Thyroid gland (tissue), 4 donors: ENCODE measurements at regions not wholly inside any gene's neighbourhood (a gene's known extent, or its start where the extent isn't known, plus 50 kb on each side); places are given as distances from the start of the nearest gene placed in this dataset.

Experiments
- DNase-seq, 2 donors: peaks; one replicate each; pipeline ENCODE4 v3.0.0-alpha.2; 2019
- H3K27ac ChIP-seq, 3 donors: fragments of 200-600 bp; sonication (generic); 1 replicate in 2 of 3; 2 replicates in 1 of 3; pipeline ENCODE4 v1.5.1; 2016 to 2019; ENCODE audit warnings: mild to moderate bottlenecking in 1 of 3, moderate library complexity in 1 of 3
- H3K27me3 ChIP-seq: fragments of 200-600 bp; sonication (generic); one replicate; pipeline ENCODE4 v1.5.1; 2019
- H3K36me3 ChIP-seq, 2 donors: fragments of 200-600 bp; sonication (generic); one replicate each; pipeline ENCODE4 v1.5.1; 2016 to 2019
- H3K4me1 ChIP-seq, 2 donors: fragments of 200-600 bp; sonication (generic); one replicate each; pipeline ENCODE4 v1.5.1; 2017 to 2019
- H3K4me3 ChIP-seq, 3 donors: fragments of 200-600 bp; sonication (generic); replicated peaks in 1 of 3; 1 replicate in 2 of 3; 2 replicates in 1 of 3; pipeline ENCODE4 v1.5.1; 2016; ENCODE audit warnings: mild to moderate bottlenecking in 1 of 3
- H3K9me3 ChIP-seq: fragments of 200-600 bp; sonication (generic); one replicate; pipeline ENCODE4 v1.5.1; 2017
- POLR2A ChIP-seq, 2 donors: fragments of 450-650 bp; IDR thresholded peaks; one replicate each; pipeline ENCODE4 v1.6.1; 2017; ENCODE audit warnings: antibody characterized with exemption in 2 of 2, mild to moderate bottlenecking in 2 of 2, moderate library complexity in 1 of 2
- WGBS, 2 donors: methylation state at CpG; one replicate each; pipeline ENCODE4 v1.1.5; 2017; 5-methylcytosine and 5-hydroxymethylcytosine counted together
- intact Hi-C: fragments of 100-400 bp; cut with DNase I; formaldehyde crosslinking; loops from one replicate; pipeline ENCODE4 v1.15.1; 2023
- TF ChIP-seq, protein P1 (sequence below), 6 experiments: fragments of 200-600 bp in 3 of 6; fragments of 450-650 bp in 3 of 6; sonication (generic) in 3 of 6; IDR thresholded peaks; one replicate each; pipeline ENCODE4 v1.5.1; 2016 to 2019; ENCODE audit warnings: antibody characterized with exemption in 6 of 6, mild to moderate bottlenecking in 2 of 6, inconsistent platforms in 1 of 6, moderate library complexity in 1 of 6

DNA sequence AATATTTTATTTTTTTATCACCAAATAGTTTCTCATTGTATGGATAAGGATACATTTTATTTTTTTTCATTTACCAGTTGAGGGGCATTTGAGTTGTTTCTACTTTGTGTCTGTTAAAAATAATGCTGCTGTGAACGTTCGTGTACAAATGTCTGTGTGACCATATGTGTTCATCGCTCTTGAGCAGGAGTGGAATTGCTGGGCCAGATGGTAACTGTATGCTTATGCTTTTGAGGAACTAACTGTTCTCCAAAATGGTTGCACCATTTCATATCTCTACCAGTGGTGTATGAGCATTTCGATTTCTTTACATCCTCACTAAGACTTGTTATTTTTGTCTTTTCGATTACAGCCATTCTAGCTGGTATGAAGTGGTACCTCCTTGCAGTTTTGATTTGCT is 212.5 kb upstream of the N4BP1 start:
- Histone ChIP-seq H3K27me3 (no peaks in the 10 kb centered on the region), H3K4me1 (no peaks in the 10 kb centered on the region), H3K9me3 (no peaks in the 10 kb centered on the region), H3K36me3 (no peaks in the 10 kb centered on the region), H3K4me3 (no peak overlapping the region), H3K27ac (no peak overlapping the region)
- TF ChIP-seq POLR2A (IDR thresholded peaks at IDR 0.05), result no peak
- TF ChIP-seq, protein P1, sequence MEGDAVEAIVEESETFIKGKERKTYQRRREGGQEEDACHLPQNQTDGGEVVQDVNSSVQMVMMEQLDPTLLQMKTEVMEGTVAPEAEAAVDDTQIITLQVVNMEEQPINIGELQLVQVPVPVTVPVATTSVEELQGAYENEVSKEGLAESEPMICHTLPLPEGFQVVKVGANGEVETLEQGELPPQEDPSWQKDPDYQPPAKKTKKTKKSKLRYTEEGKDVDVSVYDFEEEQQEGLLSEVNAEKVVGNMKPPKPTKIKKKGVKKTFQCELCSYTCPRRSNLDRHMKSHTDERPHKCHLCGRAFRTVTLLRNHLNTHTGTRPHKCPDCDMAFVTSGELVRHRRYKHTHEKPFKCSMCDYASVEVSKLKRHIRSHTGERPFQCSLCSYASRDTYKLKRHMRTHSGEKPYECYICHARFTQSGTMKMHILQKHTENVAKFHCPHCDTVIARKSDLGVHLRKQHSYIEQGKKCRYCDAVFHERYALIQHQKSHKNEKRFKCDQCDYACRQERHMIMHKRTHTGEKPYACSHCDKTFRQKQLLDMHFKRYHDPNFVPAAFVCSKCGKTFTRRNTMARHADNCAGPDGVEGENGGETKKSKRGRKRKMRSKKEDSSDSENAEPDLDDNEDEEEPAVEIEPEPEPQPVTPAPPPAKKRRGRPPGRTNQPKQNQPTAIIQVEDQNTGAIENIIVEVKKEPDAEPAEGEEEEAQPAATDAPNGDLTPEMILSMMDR (IDR thresholded peaks at IDR 0.05), result no peak
- no peak for DNase-seq
- intact Hi-C loops, result no loop called here
- 92% methylated on average over 5 of the region's 5 CpGs for WGBS, 2 donors

- intact Hi-C loops, result no loop called here
- Histone ChIP-seq H3K4me3 (no peak overlapping the region), H3K36me3 (no peaks in the 10 kb centered on the region), H3K4me1 (no peaks in the 10 kb centered on the region), H3K27me3 (no peaks in the 10 kb centered on the region), H3K27ac (no peak overlapping the region), H3K9me3 (no peaks in the 10 kb centered on the region)
- no peak for DNase-seq
- TF ChIP-seq, protein P1 (IDR thresholded peaks at IDR 0.05), result no peak
- no peak for TF ChIP-seq POLR2A (IDR thresholded peaks at IDR 0.05)
- 79 to 83% methylated on average over 2 of the region's 2 CpGs for WGBS, 2 donors
Measured at GRCh38 chr16:48820379-48820778, 210.4 kb upstream of the N4BP1 start.

DNA sequence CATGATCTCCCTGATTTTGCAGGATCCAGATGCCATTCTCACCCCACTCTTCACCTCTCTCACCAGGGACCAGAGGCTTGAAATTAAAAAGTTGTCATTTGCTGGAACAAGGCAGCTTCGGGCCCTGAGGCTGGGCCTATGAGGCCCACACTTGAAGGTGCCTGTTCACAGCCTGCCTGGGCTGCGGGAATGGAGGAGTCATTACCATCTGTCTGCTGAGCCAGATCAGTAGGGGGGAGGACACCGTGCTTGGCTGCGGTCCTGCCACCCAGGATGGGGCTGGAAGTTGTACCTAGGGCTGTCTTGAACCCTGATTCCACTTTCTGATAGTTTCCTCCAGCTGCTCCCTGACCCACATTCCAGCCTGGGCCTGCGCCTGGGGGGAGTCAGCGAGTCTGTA is 208.3 kb upstream of the N4BP1 start:
- Histone ChIP-seq H3K9me3 (no peaks in the 10 kb centered on the region), H3K4me1 (no peaks in the 10 kb centered on the region), H3K27me3 (no peaks in the 10 kb centered on the region), H3K27ac (no peak overlapping the region), H3K4me3 (no peak overlapping the region), H3K36me3 (no peaks in the 10 kb centered on the region)
- no peak for TF ChIP-seq POLR2A (IDR thresholded peaks at IDR 0.05)
- TF ChIP-seq, protein P1 (IDR thresholded peaks at IDR 0.05), result no peak
- intact Hi-C loops, result no loop called here
- no peak for DNase-seq
- WGBS, 2 donors, result 80 to 85% methylated on average over 6 of the region's 6 CpGs

DNA sequence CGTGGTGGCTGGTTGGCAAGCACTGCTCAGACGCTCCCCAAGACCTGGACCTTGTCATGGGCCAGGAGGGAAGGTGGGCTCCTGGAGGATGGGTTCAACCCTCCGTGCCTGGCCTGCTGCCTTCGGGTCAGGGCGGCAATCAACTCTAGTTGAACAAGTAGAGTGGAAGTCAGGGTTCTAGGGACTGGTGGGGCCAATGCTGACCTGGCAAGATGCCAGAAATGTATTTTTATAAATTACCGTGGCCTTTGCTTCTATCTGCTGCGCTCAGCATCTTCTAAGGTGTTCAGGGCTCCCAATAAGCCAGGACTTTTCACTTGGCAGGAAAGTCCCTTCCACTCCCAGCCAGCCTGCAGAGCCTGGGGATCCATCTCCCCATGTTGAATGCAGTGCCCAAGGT is 207.1 kb upstream of the N4BP1 start:
- intact Hi-C loops, result no loop called here
- no peak for DNase-seq
- Histone ChIP-seq H3K36me3 (no peaks in the 10 kb centered on the region), H3K4me3 (no peak overlapping the region), H3K4me1 (no peaks in the 10 kb centered on the region), H3K27me3 (no peaks in the 10 kb centered on the region), H3K27ac (no peak overlapping the region), H3K9me3 (no peaks in the 10 kb centered on the region)
- WGBS, 2 donors, result 85% methylated on average over 7 of the region's 7 CpGs
- no peak for TF ChIP-seq POLR2A (IDR thresholded peaks at IDR 0.05)
- TF ChIP-seq, protein P1 (IDR thresholded peaks at IDR 0.05), result no peak

DNA sequence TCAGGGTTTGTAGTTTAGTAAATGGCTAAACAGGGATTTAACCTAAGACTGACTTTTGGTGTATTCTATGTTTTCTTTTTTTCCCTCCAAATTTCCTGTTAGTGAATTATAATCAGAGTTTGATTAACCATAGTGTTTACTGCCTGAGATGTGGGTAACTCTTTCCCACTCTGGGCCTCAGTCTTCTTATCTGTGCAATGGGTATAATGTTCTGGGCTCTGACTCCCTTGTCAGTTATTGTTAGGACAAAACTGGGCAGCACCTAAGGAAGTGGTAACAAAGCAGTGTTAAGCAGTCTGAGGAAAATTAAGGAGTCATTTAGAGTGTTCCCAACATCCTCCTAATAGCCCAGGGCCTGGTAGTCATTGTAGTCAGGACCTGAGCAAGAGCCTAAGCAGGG is 206.4 kb upstream of the N4BP1 start:
- Histone ChIP-seq H3K9me3 (no peaks in the 10 kb centered on the region), H3K4me1 (no peaks in the 10 kb centered on the region), H3K4me3 (no peak overlapping the region), H3K27ac (no peak overlapping the region), H3K27me3 (no peaks in the 10 kb centered on the region), H3K36me3 (no peaks in the 10 kb centered on the region)
- no peak for DNase-seq
- intact Hi-C loops, result no loop called here
- TF ChIP-seq, protein P1 (IDR thresholded peaks at IDR 0.05), result no peak
- TF ChIP-seq POLR2A (IDR thresholded peaks at IDR 0.05), result no peak
